Endodermal cell (in vitro differentiated cells): ENCODE measurements at regions not wholly inside any gene's neighbourhood (a gene's known extent, or its start where the extent isn't known, plus 50 kb on each side); places are given as distances from the start of the nearest gene placed in this dataset.

Experiments used
- DNase-seq: peaks from one replicate; pipeline ENCODE4 v3.0.0-alpha.2; 2017
- H3K27ac ChIP-seq: 2 replicates; pipeline ENCODE4 v1.5.1; 2013; ENCODE audit warnings: mild to moderate bottlenecking, low read depth, low read length, moderate library complexity
- H3K27me3 ChIP-seq: 2 replicates; pipeline ENCODE4 v1.6.1; 2013; ENCODE audit warnings: mild to moderate bottlenecking, low read length, moderate library complexity; ENCODE audit not compliant: insufficient read depth, control insufficient read depth, poor library complexity, severe bottlenecking
- H3K36me3 ChIP-seq: 2 replicates; pipeline ENCODE4 v1.7.0; 2013; ENCODE audit warnings: mild to moderate bottlenecking, low read length, moderate library complexity; ENCODE audit not compliant: control insufficient read depth, insufficient read depth
- H3K4me1 ChIP-seq: one replicate; pipeline ENCODE4 v1.7.0; 2013; ENCODE audit warnings: low read length; ENCODE audit not compliant: control insufficient read depth, insufficient read depth
- H3K4me3 ChIP-seq: 2 replicates; pipeline ENCODE4 v1.5.1; 2013; ENCODE audit warnings: mild to moderate bottlenecking, low read length, moderate library complexity
- H3K9ac ChIP-seq: 2 replicates; pipeline ENCODE4 v1.6.1; 2013; ENCODE audit warnings: mild to moderate bottlenecking, low read length, moderate library complexity; ENCODE audit not compliant: poor library complexity, severe bottlenecking; ENCODE audit errors: extremely low read depth
- H3K9me3 ChIP-seq: 2 replicates; pipeline ENCODE4 v1.6.1; 2013; ENCODE audit warnings: mild to moderate bottlenecking, low read length, moderate library complexity; ENCODE audit not compliant: control insufficient read depth
- H3K27ac Mint-ChIP-seq: 2 replicates; pipeline ENCODE4 v1.8.0; 2020; ENCODE audit warnings: mixed read lengths
- H3K27me3 Mint-ChIP-seq: 2 replicates; pipeline ENCODE4 v1.8.0; 2021; ENCODE audit warnings: mild to moderate bottlenecking, mixed read lengths; ENCODE audit not compliant: insufficient read depth
- H3K36me3 Mint-ChIP-seq: 2 replicates; pipeline ENCODE4 v1.8.0; 2020; ENCODE audit warnings: low read depth, mixed read lengths
- H3K4me1 Mint-ChIP-seq: 2 replicates; pipeline ENCODE4 v1.8.0; 2020; ENCODE audit warnings: mixed read lengths
- H3K4me3 Mint-ChIP-seq: 2 replicates; pipeline ENCODE4 v1.8.0; 2020; ENCODE audit warnings: mild to moderate bottlenecking, moderate library complexity, mixed read lengths
- H3K9me3 Mint-ChIP-seq: 2 replicates; pipeline ENCODE4 v1.8.0; 2020; ENCODE audit warnings: mild to moderate bottlenecking, mixed read lengths
- WGBS, 2 experiments: methylation state at CpG; one replicate each; pipeline versions ENCODE4 v1.1.5 to v1.1.7; 2013; ENCODE audit warnings: missing lambda C conversion rate in 2 of 2, mixed read lengths in 1 of 2; ENCODE audit not compliant: insufficient coverage in 1 of 2, insufficient read length in 1 of 2; 5-methylcytosine and 5-hydroxymethylcytosine counted together
- TF ChIP-seq, protein P1 (sequence below): fragments of 200-600 bp; sonication (generic); conservative IDR thresholded peaks from 2 replicates; pipeline ENCODE4 v1.5.0; 2021; ENCODE audit warnings: antibody characterized with exemption, mild to moderate bottlenecking

DNA sequence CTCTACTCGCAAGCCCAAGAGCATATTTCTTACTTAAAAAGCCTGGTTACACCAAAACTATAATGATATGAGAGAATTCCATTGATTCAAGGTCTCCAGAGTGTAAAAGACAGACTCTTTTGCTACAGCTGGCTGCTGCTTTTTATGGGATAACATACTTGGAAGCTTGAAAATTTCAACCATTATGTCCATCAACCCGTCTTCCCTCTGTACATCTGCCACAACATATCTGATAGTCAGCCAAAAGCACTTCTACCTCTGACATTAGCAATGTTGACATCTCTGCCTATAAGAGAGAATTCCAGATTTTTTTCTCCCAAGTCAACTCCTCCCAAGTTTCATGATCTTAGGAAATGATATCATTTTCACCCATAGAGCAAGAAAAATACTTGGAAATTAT lies 54.4 kb upstream of the IQCM start:
- Histone ChIP-seq H3K9ac (no peak overlapping the region), H3K36me3 (no peaks in the 10 kb centered on the region), H3K4me3 (no peak overlapping the region), H3K27ac (no peak overlapping the region), H3K9me3 (no peaks in the 10 kb centered on the region), H3K4me1 (no peaks in the 10 kb centered on the region), H3K27me3 (no peaks in the 10 kb centered on the region)
- no peaks in the 10 kb centered on the region for H3K27me3 Mint-ChIP-seq
- H3K27ac Mint-ChIP-seq = no peak overlapping the region
- H3K4me3 Mint-ChIP-seq = no peak overlapping the region
- no peaks in the 10 kb centered on the region for H3K4me1 Mint-ChIP-seq
- 83 to 89% methylated on average over 1 to 2 of the region's 2 CpGs for WGBS, 2 experiments
- TF ChIP-seq, protein P1, sequence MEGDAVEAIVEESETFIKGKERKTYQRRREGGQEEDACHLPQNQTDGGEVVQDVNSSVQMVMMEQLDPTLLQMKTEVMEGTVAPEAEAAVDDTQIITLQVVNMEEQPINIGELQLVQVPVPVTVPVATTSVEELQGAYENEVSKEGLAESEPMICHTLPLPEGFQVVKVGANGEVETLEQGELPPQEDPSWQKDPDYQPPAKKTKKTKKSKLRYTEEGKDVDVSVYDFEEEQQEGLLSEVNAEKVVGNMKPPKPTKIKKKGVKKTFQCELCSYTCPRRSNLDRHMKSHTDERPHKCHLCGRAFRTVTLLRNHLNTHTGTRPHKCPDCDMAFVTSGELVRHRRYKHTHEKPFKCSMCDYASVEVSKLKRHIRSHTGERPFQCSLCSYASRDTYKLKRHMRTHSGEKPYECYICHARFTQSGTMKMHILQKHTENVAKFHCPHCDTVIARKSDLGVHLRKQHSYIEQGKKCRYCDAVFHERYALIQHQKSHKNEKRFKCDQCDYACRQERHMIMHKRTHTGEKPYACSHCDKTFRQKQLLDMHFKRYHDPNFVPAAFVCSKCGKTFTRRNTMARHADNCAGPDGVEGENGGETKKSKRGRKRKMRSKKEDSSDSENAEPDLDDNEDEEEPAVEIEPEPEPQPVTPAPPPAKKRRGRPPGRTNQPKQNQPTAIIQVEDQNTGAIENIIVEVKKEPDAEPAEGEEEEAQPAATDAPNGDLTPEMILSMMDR = no peak
- no peaks in the 10 kb centered on the region for H3K36me3 Mint-ChIP-seq
- no peak for DNase-seq
- no peaks in the 10 kb centered on the region for H3K9me3 Mint-ChIP-seq

DNA sequence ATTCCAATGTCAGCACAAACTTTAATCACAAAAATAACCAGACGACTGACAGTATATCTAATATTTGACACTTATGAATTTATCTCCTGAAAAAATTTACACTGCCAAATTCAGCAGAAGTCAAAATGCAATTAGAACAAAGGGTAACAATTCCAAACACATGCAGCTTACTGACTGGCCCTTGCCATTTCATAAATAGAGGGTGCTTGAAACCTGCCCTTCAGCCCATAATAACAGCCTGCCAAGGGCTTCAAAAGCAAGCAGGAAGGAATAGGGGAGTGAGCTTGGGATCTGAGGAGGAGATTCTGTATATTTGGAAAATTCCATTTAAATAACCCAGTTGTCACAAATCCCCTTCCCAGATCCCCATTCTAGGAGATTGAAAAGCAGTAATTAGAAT lies 66.1 kb upstream of the IQCM start:
- Mint-ChIP-seq H3K4me1 (no peaks in the 10 kb centered on the region), H3K27ac (no peak overlapping the region), H3K9me3 (no peaks in the 10 kb centered on the region), H3K4me3 (no peak overlapping the region), H3K27me3 (no peaks in the 10 kb centered on the region), H3K36me3 (no peaks in the 10 kb centered on the region)
- Histone ChIP-seq H3K4me1 (no peaks in the 10 kb centered on the region), H3K27ac (no peak overlapping the region), H3K27me3 (no peaks in the 10 kb centered on the region), H3K4me3 (no peak overlapping the region), H3K36me3 (no peaks in the 10 kb centered on the region), H3K9ac (no peak overlapping the region), H3K9me3 (no peaks in the 10 kb centered on the region)
- WGBS, 2 experiments = 80 to 90% methylated on average over 1 of the region's 1 CpG
- no peak for DNase-seq
- TF ChIP-seq, protein P1 = no peak

DNA sequence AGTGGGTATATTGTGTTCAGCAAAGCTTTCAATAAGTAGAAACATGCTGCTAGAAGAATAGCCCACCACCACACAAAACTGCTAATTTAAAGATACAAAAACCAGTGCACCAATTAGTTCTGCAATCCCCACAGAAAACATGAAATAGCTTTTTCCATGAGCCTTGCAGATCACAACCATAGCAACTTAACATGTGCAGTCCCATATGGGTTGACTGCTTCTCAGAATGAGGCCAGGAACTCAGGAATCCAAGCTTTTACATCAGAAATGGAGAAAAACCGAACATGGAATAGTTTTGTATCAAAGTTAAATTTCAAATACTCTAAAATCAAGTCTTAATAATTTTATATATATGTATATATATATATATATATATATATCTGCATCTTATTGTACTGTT lies 66.6 kb upstream of the IQCM start:
- Histone ChIP-seq H3K27ac (no peak overlapping the region), H3K27me3 (no peaks in the 10 kb centered on the region), H3K9me3 (no peaks in the 10 kb centered on the region), H3K4me3 (no peak overlapping the region), H3K9ac (no peak overlapping the region), H3K4me1 (no peaks in the 10 kb centered on the region), H3K36me3 (no peaks in the 10 kb centered on the region)
- H3K36me3 Mint-ChIP-seq = no peaks in the 10 kb centered on the region
- no peak overlapping the region for H3K27ac Mint-ChIP-seq
- no peaks in the 10 kb centered on the region for H3K4me1 Mint-ChIP-seq
- no peak overlapping the region for H3K4me3 Mint-ChIP-seq
- TF ChIP-seq, protein P1 = no peak
- H3K9me3 Mint-ChIP-seq = no peaks in the 10 kb centered on the region
- DNase-seq = no peak
- no peaks in the 10 kb centered on the region for H3K27me3 Mint-ChIP-seq
- WGBS, 2 experiments = 71% methylated on average over 1 of the region's 1 CpG; no CpG with 5 or more reads in 1 of the 2 experiments
